Transverse colon (tissue), 4 donors: ENCODE measurements at regions not wholly inside any gene's neighbourhood (a gene's known extent, or its start where the extent isn't known, plus 50 kb on each side); places are given as distances from the start of the nearest gene placed in this dataset.
"Not testable (repeated sequence)": the region's sequence is repeated elsewhere in the genome, so short reads cannot be mapped to it uniquely, and the experiment has no call there.

Experiments used
- DNase-seq: peaks from one replicate; pipeline ENCODE4 v3.0.0-alpha.2; 2019
- H3K27ac ChIP-seq, 4 donors: fragments of 200-600 bp; sonication (generic); 2 replicates each; pipeline ENCODE4 v1.5.1; 2016 to 2018; ENCODE audit warnings: inconsistent platforms in 4 of 4
- H3K27me3 ChIP-seq: fragments of 200-600 bp; sonication (generic); 2 replicates; pipeline ENCODE4 v1.5.1; 2017; ENCODE audit warnings: inconsistent platforms
- H3K36me3 ChIP-seq, 4 donors: fragments of 200-600 bp; sonication (generic); 2 replicates each; pipeline ENCODE4 v1.5.1; 2017 to 2019; ENCODE audit warnings: inconsistent platforms in 4 of 4
- H3K4me1 ChIP-seq, 4 donors: fragments of 200-600 bp; sonication (generic); 2 replicates each; pipeline ENCODE4 v1.5.1; 2017 to 2020; ENCODE audit warnings: inconsistent platforms in 4 of 4
- H3K4me3 ChIP-seq, 4 donors: fragments of 200-600 bp; sonication (generic); 1 replicate in 1 of 4; 2 replicates in 3 of 4; pipeline versions ENCODE4 v1.5.1 to v1.6.1; 2017 to 2019; ENCODE audit warnings: inconsistent platforms in 4 of 4
- H3K9me3 ChIP-seq, 2 donors: fragments of 200-600 bp; sonication (generic); 2 replicates each; pipeline ENCODE4 v1.5.1; 2017 to 2019; ENCODE audit warnings: inconsistent platforms in 2 of 2
- EP300 ChIP-seq: sonication (generic); formaldehyde crosslinking; IDR thresholded peaks from one replicate; pipeline ENCODE4 v1.6.1; 2017; ENCODE audit warnings: antibody characterized with exemption, low read depth
- POLR2A ChIP-seq: fragments of 450-650 bp; IDR thresholded peaks from one replicate; pipeline ENCODE4 v1.6.1; 2016; ENCODE audit warnings: antibody characterized with exemption, mild to moderate bottlenecking, moderate library complexity
- POLR2AphosphoS5 ChIP-seq, 3 donors: sonication (generic); formaldehyde crosslinking; IDR thresholded peaks; one replicate each; pipeline ENCODE4 v1.6.1; 2016; ENCODE audit warnings: antibody characterized with exemption in 3 of 3
- WGBS, 2 donors: methylation state at CpG; one replicate each; pipeline ENCODE4 v1.1.5; 2018; ENCODE audit warnings: low coverage in 1 of 2; 5-methylcytosine and 5-hydroxymethylcytosine counted together
- in situ Hi-C, 4 donors: fragments of 200-750 bp; cut with MboI; loops; one replicate each; pipeline versions ENCODE4 v1.15.0 to v1.15.1; 2017; ENCODE audit warnings: low sequenced_read_pairs in 3 of 4, low pct_ligation_motif_present in 1 of 4, low pct_unique_long_range_greater_than_20kb in 1 of 4
- intact Hi-C: fragments of 100-400 bp; cut with DNase I; formaldehyde crosslinking; loops from one replicate; pipeline ENCODE4 v1.15.1; 2023; ENCODE audit warnings: low total_unique reads
- TF ChIP-seq, protein P1 (sequence below), 5 experiments: fragments of 200-600 bp in 3 of 5; fragments of 450-650 bp in 2 of 5; sonication (generic) in 3 of 5; IDR thresholded peaks; 1 replicate in 2 of 5; 2 replicates in 3 of 5; pipeline ENCODE4 v1.5.1; 2016 to 2017; ENCODE audit warnings: antibody characterized with exemption in 5 of 5, inconsistent platforms in 3 of 5, mild to moderate bottlenecking in 2 of 5, moderate library complexity in 1 of 5

DNA sequence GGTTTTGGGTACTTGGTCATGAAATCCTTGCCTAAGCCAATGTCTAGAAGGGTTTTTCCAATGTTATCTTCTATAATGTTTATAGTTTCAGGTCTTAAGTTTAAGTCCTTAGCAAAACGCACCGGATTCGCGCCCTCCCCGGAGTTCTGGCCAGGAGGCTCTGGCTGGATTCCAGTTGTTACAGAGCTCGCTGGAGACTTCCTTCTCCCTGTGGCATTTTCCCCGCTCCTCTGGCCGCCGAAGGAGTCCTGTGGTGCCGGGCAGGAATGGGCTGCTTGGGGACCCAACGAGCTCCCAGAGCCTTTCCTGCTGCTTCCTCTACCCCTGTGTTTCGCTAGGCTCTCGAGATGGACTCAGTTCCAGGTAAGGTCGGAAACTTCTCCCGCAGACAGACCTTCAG lies 335.9 kb downstream of the AEBP2 start:
- TF ChIP-seq POLR2A (no peak), EP300 (no peak), POLR2AphosphoS5 (IDR thresholded peaks at IDR 0.05) (no peak)
- TF ChIP-seq, protein P1, sequence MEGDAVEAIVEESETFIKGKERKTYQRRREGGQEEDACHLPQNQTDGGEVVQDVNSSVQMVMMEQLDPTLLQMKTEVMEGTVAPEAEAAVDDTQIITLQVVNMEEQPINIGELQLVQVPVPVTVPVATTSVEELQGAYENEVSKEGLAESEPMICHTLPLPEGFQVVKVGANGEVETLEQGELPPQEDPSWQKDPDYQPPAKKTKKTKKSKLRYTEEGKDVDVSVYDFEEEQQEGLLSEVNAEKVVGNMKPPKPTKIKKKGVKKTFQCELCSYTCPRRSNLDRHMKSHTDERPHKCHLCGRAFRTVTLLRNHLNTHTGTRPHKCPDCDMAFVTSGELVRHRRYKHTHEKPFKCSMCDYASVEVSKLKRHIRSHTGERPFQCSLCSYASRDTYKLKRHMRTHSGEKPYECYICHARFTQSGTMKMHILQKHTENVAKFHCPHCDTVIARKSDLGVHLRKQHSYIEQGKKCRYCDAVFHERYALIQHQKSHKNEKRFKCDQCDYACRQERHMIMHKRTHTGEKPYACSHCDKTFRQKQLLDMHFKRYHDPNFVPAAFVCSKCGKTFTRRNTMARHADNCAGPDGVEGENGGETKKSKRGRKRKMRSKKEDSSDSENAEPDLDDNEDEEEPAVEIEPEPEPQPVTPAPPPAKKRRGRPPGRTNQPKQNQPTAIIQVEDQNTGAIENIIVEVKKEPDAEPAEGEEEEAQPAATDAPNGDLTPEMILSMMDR (IDR thresholded peaks at IDR 0.05) = no peak
- Histone ChIP-seq H3K9me3 (no peaks in the 10 kb centered on the region), H3K36me3 (no peaks in the 10 kb centered on the region), H3K27ac (no peak overlapping the region), H3K27me3 (no peaks in the 10 kb centered on the region), H3K4me1 (no peaks in the 10 kb centered on the region), H3K4me3 (no peak overlapping the region)
- whole genome bisulfite sequencing, 2 donors = 89% methylated on average over 15 of the region's 15 CpGs; no CpG with 5 or more reads in 1 of the 2 donors
- intact Hi-C loops = no loop called here
- in situ Hi-C loops = no loop called here
- DNase-seq = no peak

DNA sequence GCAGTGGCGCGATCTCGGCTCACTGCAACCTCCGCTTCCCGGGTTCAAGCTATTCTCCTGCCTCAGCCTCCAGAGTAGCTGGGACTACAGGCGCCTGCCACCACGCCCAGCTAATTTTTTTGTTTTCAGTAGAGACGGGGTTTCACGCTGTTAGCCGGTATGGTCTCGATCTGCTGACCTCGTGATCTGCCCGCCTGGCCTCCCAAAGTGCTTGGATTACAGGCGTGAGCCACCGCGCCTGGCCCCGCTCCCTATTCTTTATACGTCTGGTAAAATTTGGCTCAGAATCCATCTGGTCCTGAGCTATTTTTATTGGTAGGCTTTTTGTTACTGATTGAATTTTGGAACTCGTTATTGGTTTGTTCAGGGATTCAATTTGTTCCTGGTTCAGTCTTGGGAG lies 336.7 kb downstream of the AEBP2 start:
- H3K9me3 ChIP-seq, H3K4me1 ChIP-seq, H3K36me3 ChIP-seq, in situ Hi-C loops, H3K27ac ChIP-seq, intact Hi-C loops, H3K4me3 ChIP-seq, DNase-seq, H3K27me3 ChIP-seq: not testable (repeated sequence)
- 57 to 95% methylated on average over 1 to 19 of the region's 19 CpGs for WGBS, 2 donors

DNA sequence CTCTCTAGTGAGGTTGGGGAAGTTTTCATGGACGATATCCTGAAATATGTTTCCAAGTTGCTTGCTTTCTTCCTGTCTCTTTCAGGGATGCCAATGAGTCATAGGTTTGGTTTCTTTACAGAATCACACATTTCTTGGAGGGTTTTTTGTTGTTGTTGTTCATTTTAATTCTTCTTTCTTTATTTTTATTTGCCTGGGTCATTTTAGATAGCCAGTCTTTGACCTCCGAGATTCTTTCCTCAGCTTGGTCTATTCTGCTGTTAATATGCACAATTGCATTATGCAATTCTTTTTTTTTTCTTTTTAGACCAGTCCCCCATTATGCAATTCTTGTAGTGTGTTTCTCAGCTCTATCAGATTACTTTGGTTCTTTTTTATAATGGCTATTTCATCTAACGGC lies 338.9 kb downstream of the AEBP2 start:
- intact Hi-C loops = no loop called here
- in situ Hi-C loops = no loop called here
- no peak for TF ChIP-seq POLR2A
- TF ChIP-seq, protein P1 (IDR thresholded peaks at IDR 0.05) = no peak
- TF ChIP-seq EP300 = no peak
- no peak for TF ChIP-seq POLR2AphosphoS5 (IDR thresholded peaks at IDR 0.05)
- Histone ChIP-seq H3K4me1 (no peaks in the 10 kb centered on the region), H3K9me3 (no peaks in the 10 kb centered on the region), H3K27me3 (no peaks in the 10 kb centered on the region), H3K36me3 (no peaks in the 10 kb centered on the region), H3K4me3 (no peak overlapping the region), H3K27ac (no peak overlapping the region)
- DNase-seq = no peak
- 75 to 77% methylated on average over 3 of the region's 3 CpGs for WGBS, 2 donors

DNA sequence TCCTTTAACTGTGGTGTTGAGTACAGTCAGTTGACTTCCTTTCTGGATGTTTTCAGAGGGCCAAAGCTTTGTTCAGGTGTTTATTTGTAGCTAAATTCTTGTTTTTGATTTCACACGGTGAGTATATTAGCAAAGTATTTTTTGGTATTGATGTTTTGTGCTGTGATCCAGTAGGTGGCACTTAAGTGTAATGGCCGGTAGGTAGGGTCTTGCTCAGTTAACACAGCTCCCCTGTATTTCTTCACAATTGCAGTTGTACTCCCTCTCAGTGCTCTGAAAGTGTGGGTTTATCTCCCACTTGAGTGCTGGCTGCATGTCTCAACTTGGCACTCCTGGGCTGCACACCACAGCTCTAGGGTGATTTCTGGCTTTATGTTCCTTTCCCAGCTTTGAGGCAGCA lies 339.5 kb downstream of the AEBP2 start:
- in situ Hi-C loops (no loop called here), intact Hi-C loops (no loop called here)
- TF ChIP-seq, protein P1 (IDR thresholded peaks at IDR 0.05) = no peak
- no peak for TF ChIP-seq POLR2AphosphoS5 (IDR thresholded peaks at IDR 0.05)
- TF ChIP-seq EP300 = no peak
- no peak for TF ChIP-seq POLR2A
- Histone ChIP-seq H3K4me1 (no peaks in the 10 kb centered on the region), H3K27ac (no peak overlapping the region), H3K27me3 (no peaks in the 10 kb centered on the region), H3K4me3 (no peak overlapping the region), H3K36me3 (no peaks in the 10 kb centered on the region), H3K9me3 (no peaks in the 10 kb centered on the region)
- 67 to 73% methylated on average over 1 to 2 of the region's 2 CpGs for WGBS, 2 donors
- no peak for DNase-seq

DNA sequence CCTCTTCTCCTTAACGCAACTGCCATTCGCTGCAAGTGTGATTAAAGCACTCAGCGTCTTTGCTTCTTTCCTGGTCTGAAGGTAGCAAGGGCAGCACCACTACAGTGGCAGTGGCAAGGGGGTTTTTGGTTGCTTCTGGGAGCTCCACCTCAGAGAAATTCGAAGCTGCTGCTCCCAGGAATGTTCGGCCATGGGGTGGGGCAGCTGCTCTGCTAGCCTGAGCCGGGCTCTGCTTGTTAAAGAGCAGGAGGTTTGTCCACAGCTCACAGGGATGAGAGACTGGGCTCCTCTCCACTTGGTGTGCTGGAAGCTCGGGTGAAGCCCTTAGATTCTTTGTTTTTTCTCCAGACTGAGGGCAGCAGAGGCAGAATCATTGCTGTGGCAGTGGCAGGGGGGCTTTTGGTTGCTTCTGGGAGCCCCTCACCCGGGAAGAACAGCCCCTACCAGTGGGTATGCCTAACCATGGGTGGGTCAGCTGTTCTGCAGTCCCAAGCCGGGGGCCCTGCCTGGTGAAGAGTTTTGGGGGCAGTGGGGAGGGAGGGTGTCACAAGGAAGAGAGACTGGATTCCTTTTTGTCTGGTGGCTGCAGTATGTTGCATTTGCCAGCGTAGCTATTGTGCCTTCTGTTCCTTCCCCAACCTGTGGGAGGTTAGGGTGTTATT lies 340.2 kb downstream of the AEBP2 start:
- H3K27me3 ChIP-seq = no peaks in the 10 kb centered on the region
- no peak for DNase-seq
- H3K9me3 ChIP-seq = no peaks in the 10 kb centered on the region
- WGBS, 2 donors = 52% methylated on average over 10 of the region's 10 CpGs; no CpG with 5 or more reads in 1 of the 2 donors
- TF ChIP-seq POLR2A = no peak
- TF ChIP-seq, protein P1 (IDR thresholded peaks at IDR 0.05) = no peak
- TF ChIP-seq EP300 = no peak
- TF ChIP-seq POLR2AphosphoS5 (IDR thresholded peaks at IDR 0.05) = no peak
- no peak overlapping the region for H3K27ac ChIP-seq
- in situ Hi-C loops = no loop called here
- intact Hi-C loops = no loop called here
- H3K4me1 ChIP-seq = no peaks in the 10 kb centered on the region
- no peaks in the 10 kb centered on the region for H3K36me3 ChIP-seq
- no peak overlapping the region for H3K4me3 ChIP-seq
